LNCaP clone FGC (cell line): ENCODE measurements at regions not wholly inside any gene's neighbourhood (a gene's known extent, or its start where the extent isn't known, plus 50 kb on each side); places are given as distances from the start of the nearest gene placed in this dataset.

Experiments
- DNase-seq: peaks from one replicate; pipeline ENCODE4 v3.0.0-alpha.2; 2011; ENCODE audit warnings: low read depth
- H3K4me3 ChIP-seq: 2 replicates; pipeline ENCODE4 v1.5.1; 2011; ENCODE audit warnings: mild to moderate bottlenecking, low read depth, low read length, control low read depth
- CTCF ChIP-seq: IDR thresholded peaks from 2 replicates; pipeline ENCODE4 v1.5.1; 2012; ENCODE audit warnings: mild to moderate bottlenecking; ENCODE audit not compliant: control insufficient read depth, insufficient read depth; ENCODE audit errors: extremely low read depth

- no peak for DNase-seq
- H3K4me3 ChIP-seq = no peak overlapping the region
- TF ChIP-seq CTCF = no peak
Measured at GRCh38 chr15:36422631-36423030, 156.8 kb upstream of the CDIN1 start.

- no peak for DNase-seq
- no peak for TF ChIP-seq CTCF
Measured at GRCh38 chr15:36426691-36427090, 152.7 kb upstream of the CDIN1 start.

GRCh38 chr15:36428102-36428845 lies 151.2 kb upstream of the CDIN1 start:
- no peak overlapping the region for H3K4me3 ChIP-seq
- TF ChIP-seq CTCF = no peak
- DNase-seq = no peak

More at GRCh38 chr15:36426691-36427090, 152.7 kb upstream of the CDIN1 start:
- no peak overlapping the region for H3K4me3 ChIP-seq

DNA sequence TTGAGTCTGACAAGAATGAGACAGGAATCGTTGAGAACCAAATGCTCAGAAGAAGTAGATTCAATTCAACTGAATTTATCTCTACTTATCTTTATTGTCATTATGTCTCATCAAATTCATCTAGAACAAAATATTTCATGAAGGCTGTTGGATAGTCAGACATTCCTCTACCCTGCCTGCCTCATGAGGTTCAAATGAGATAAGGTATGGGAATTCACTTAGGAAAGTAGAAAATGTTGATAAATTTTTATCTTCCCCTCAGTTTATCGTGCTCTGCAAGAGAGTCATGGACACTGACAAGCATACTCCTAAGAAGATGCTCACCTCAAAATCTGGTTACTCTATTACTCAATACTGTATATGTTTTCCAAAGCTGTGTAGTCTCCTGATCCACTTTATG lies 149.7 kb upstream of the CDIN1 start:
- H3K4me3 ChIP-seq = no peak overlapping the region
- DNase-seq = no peak
- no peak for TF ChIP-seq CTCF

- no peak overlapping the region for H3K4me3 ChIP-seq
- no peak for TF ChIP-seq CTCF
- DNase-seq = no peak
Measured at GRCh38 chr15:36430280-36430679, 149.1 kb upstream of the CDIN1 start.

GRCh38 chr15:36430726-36431265 lies 148.6 kb upstream of the CDIN1 start:
- no peak overlapping the region for H3K4me3 ChIP-seq
- TF ChIP-seq CTCF = no peak
- DNase-seq = no peak

DNA sequence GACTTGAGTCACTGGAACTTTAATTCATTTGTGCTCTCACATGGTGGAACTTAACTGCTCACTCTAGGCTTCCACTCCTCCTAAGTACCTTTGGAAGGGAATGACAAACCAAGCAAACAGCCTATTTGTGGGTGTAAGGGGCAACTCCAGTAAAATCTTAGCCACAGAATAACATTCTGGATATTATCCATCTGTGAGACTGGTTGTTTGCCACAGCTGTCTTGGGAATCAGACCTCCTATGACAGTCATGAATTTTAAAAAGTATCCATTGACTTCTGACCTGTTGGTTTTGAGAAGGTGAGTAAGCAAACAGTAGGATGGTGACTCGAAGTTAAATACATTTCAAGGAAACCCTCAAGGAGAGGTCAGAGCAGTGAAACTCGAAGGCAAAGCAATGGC lies 147.3 kb upstream of the CDIN1 start:
- no peak for DNase-seq
- TF ChIP-seq CTCF = no peak
- no peak overlapping the region for H3K4me3 ChIP-seq
